Pancreas (tissue), 10 donors: ENCODE measurements at regions not wholly inside any gene's neighbourhood (a gene's known extent, or its start where the extent isn't known, plus 50 kb on each side); places are given as distances from the start of the nearest gene placed in this dataset.

ENCODE experiments used
- ATAC-seq, 4 donors: fragments of 200-7000 bp; cut with Tn5 transposase; one replicate each; pipeline versions ENCODE4 v1.8.0 to v1.9.1; 2020; ENCODE audit warnings: mild to moderate bottlenecking in 4 of 4, moderate library complexity in 4 of 4
- DNase-seq, 6 donors: peaks; one replicate each; pipeline ENCODE4 v3.0.0-alpha.2; 2020
- FAIRE-seq: peaks from 2 replicates; lab custom pipeline; 2012; peaks lifted over from hg19 to GRCh38; lab: Jason Lieb, UNC
- H3K27ac ChIP-seq, 4 donors: fragments of 200-600 bp; sonication (generic); 1 replicate in 3 of 4; 2 replicates in 1 of 4; pipeline versions ENCODE4 v1.5.0 to v1.8.0; 2020
- H3K27me3 ChIP-seq, 4 donors: fragments of 200-600 bp; one replicate each; pipeline ENCODE4 v1.8.0; 2021
- H3K36me3 ChIP-seq, 3 donors: fragments of 200-600 bp; sonication (generic) in 1 of 3; one replicate each; pipeline versions ENCODE4 v1.5.0 to v1.8.0; 2020 to 2021
- H3K4me1 ChIP-seq, 3 donors: fragments of 200-600 bp; one replicate each; pipeline ENCODE4 v1.8.0; 2021
- H3K4me3 ChIP-seq, 4 donors: fragments of 200-600 bp; sonication (generic) in 2 of 4; one replicate each; pipeline versions ENCODE4 v1.5.0 to v1.8.0; 2020 to 2021
- H3K9me3 ChIP-seq, 4 donors: fragments of 200-600 bp; one replicate each; pipeline ENCODE4 v1.8.0; 2021
- CTCF ChIP-seq, 4 donors: fragments of 200-600 bp; sonication (generic) in 3 of 4; IDR thresholded peaks; one replicate each; pipeline versions ENCODE4 v1.5.0 to v1.8.0; 2021; ENCODE audit warnings: antibody characterized with exemption in 4 of 4
- WGBS, 2 donors: extraction: QIAGEN DNeasy Blood & Tissue Kit; methylation state at CpG; one replicate each; pipeline ENCODE4 v1.1.7; 2013; 5-methylcytosine and 5-hydroxymethylcytosine counted together
- intact Hi-C, 3 donors: fragments of 100-400 bp; cut with DNase I; formaldehyde crosslinking; loops; one replicate each; pipeline versions ENCODE4 v1.11.1 to v1.14.2; 2022
- donor health status: healthy with polysubstance abuse.
- donor health status: DM: no; HTN: no; CAD: no; lungs with moderate emphysema.
- donor health status: DM: no; HTN: no; CAD: no.
- donor health status: control.
- donor health status: control.
- donor health status: Bipolar disorder and iron deficiency.
- donor health status: DM: yes; HTN: yes; CAD: no.
- donor health status: DM: no; HTN: no; CAD: no.
- donor health status: DM: no; HTN: no; CAD: no.
- donor health status: DM: yes; HTN: yes; CAD: no.

- intact Hi-C loops: no loop called here
- no peak for TF ChIP-seq CTCF (IDR thresholded peaks at IDR 0.05)
- no peak for FAIRE-seq
These were observed 674.3 kb upstream of the RGS18 start for GRCh38 chr1:191483988-191484387.

DNA sequence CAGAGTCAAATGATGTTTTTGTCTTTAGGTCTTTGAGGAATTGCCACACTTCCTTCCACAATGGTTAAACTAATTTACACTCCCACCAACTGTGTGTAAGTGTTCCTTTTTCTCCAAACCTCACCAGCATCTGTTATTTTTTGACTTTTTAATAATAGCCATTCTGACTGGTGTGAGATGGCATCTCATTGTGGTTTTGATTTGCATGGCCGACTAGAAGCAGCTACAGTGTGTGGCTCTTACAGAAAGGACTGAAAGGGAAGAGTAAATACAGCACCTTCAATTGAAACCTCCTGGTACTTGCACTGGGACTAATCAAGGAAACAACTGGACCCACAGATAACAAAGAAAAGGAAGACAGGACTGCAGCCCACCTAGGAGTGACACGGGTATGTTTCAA lies 668.0 kb upstream of the RGS18 start:
- DNase-seq (no peak), ATAC-seq (no peak), FAIRE-seq (no peak)
- 60 to 63% methylated on average over 2 of the region's 2 CpGs for WGBS, 2 donors
- Histone ChIP-seq H3K27me3 (no peaks in the 10 kb centered on the region), H3K4me3 (no peak overlapping the region), H3K27ac (no peak overlapping the region), H3K36me3 (no peaks in the 10 kb centered on the region), H3K9me3 (no peaks in the 10 kb centered on the region), H3K4me1 (no peaks in the 10 kb centered on the region)
- intact Hi-C loops: no loop called here
- no peak for TF ChIP-seq CTCF (IDR thresholded peaks at IDR 0.05)

More at GRCh38 chr1:191483988-191484387, 674.3 kb upstream of the RGS18 start:
- Histone ChIP-seq H3K36me3 (no peaks in the 10 kb centered on the region), H3K4me1 (no peaks in the 10 kb centered on the region), H3K4me3 (no peak overlapping the region), H3K27me3 (no peaks in the 10 kb centered on the region), H3K9me3 (no peaks in the 10 kb centered on the region), H3K27ac (no peak overlapping the region)
- ATAC-seq (no peak), DNase-seq (no peak)
- 88 to 92% methylated on average over 3 of the region's 3 CpGs for WGBS, 2 donors

DNA sequence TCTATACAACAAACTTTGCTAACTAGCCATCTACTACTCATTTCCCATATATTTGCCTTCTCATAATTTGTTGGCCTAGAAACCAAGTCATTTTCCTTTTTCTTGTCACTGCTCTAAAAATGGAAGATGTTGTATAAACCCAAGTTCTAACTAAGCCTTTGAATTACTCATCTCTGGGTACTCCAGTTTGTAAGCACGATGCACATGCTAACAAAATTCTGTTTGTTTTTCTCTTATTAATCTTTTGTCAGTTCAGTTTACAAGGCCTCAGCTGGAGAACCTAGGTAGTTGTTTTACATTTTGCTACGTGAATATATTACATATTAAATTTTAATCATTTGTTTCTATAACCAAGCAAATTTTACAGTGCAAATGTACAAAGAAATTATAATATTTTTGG lies 663.2 kb upstream of the RGS18 start:
- 18% methylated on average over 2 of the region's 2 CpGs for WGBS, 2 donors
- Histone ChIP-seq H3K4me3 (no peak overlapping the region), H3K9me3 (no peaks in the 10 kb centered on the region), H3K36me3 (no peaks in the 10 kb centered on the region), H3K27me3 (no peaks in the 10 kb centered on the region), H3K27ac (no peak overlapping the region), H3K4me1 (no peaks in the 10 kb centered on the region)
- TF ChIP-seq CTCF (IDR thresholded peaks at IDR 0.05): no peak
- FAIRE-seq (no peak), DNase-seq (no peak), ATAC-seq (no peak)
- intact Hi-C loops: no loop called here

DNA sequence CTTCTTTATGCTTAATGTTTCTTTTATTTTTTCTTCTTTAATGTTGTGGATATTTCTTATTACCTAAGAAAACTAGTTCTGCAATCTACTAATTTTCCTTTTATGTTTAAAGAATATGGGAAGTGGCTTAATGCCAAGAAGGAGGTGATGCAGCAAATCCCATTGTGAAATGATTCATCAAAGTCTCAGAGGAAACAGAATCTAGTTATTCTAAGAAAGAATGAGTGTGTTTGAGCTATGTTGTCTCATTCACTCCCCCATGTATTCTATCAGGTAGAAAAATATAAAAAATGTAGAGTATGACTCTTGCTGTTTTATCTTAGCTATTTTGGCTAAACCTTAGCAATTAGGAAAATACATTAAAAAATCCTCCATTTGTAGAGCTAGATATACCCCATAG lies 659.9 kb upstream of the RGS18 start:
- Histone ChIP-seq H3K36me3 (no peaks in the 10 kb centered on the region), H3K27ac (no peak overlapping the region), H3K9me3 (no peaks in the 10 kb centered on the region), H3K27me3 (no peaks in the 10 kb centered on the region), H3K4me3 (no peak overlapping the region), H3K4me1 (no peaks in the 10 kb centered on the region)
- FAIRE-seq (no peak), DNase-seq (no peak), ATAC-seq (no peak)
- no peak for TF ChIP-seq CTCF (IDR thresholded peaks at IDR 0.05)
- intact Hi-C loops: no loop called here

DNA sequence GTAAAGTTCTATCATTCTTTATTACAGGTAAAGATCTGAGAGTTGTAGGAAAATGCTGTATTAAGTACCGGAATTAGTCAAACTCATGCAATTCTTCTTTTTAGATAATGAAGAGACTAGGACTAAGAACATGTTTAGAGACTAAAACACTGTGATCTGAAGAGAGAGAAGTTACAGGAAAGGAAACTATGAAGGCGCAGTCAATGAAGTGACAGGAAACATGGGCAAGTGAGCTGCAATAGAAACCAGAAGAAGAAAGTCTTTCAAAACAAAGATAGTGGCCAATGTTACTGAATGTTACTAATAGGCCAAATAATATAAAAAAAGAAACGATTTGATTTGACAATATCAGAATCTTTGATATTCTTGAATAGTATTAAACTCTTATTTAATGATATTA lies 659.4 kb upstream of the RGS18 start:
- Histone ChIP-seq H3K4me1 (no peaks in the 10 kb centered on the region), H3K27me3 (no peaks in the 10 kb centered on the region), H3K36me3 (no peaks in the 10 kb centered on the region), H3K9me3 (no peaks in the 10 kb centered on the region), H3K27ac (no peak overlapping the region), H3K4me3 (no peak overlapping the region)
- FAIRE-seq (no peak), ATAC-seq (no peak), DNase-seq (no peak)
- 74 to 80% methylated on average over 3 of the region's 3 CpGs for WGBS, 2 donors
- no peak for TF ChIP-seq CTCF (IDR thresholded peaks at IDR 0.05)
- intact Hi-C loops: no loop called here
